DMS153 treated with DMSO at 0.1 percent for 48 hours (cell line): ENCODE measurements at regions not wholly inside any gene's neighbourhood (a gene's known extent, or its start where the extent isn't known, plus 50 kb on each side); places are given as distances from the start of the nearest gene placed in this dataset.

Source experiments
- DNase-seq: peaks from one replicate; lab custom pipeline; 2025; ENCODE audit not compliant: unreplicated experiment; lab: John Stamatoyannopoulos, UW

DNA sequence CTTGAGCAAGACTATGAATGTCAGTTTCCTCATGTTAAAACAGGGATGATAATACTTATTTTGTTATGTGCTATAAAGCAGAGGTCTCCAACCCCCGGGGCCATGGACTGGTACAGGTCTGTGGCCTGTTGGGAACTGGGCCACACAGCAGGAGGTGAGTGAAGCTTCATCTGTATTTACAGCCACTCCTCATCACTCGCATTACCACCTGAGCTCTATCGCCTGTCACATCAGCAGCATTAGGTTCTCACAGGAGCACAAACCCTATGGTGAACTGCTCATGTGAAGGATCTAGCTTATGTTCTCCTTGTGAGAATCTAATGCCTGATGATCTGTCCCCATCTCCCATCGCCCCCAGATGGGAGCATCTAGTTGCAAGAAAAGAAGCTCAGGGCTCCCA, 365.3 kb upstream of the SMIM30 start:
- DNase-seq, result no peak

DNA sequence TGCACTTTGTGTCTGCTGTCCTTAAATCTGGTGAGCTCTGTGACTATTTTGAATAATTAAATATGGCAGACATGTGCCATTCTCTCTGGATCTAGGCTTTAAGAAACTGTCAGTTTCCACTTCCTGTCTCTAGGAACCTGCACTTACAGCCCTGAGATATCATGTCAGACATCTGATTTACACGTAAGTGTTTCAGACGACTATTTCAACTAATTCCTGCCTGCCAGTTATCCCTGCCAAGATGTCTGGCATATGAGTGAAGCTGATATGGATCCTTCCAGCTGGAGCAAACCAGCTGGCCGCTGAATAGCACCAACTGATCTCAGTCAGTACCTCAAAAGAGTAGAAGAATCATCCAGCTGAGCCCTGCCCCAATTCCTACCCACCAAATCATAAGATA, 362.2 kb upstream of the SMIM30 start:
- DNase-seq, result no peak

DNA sequence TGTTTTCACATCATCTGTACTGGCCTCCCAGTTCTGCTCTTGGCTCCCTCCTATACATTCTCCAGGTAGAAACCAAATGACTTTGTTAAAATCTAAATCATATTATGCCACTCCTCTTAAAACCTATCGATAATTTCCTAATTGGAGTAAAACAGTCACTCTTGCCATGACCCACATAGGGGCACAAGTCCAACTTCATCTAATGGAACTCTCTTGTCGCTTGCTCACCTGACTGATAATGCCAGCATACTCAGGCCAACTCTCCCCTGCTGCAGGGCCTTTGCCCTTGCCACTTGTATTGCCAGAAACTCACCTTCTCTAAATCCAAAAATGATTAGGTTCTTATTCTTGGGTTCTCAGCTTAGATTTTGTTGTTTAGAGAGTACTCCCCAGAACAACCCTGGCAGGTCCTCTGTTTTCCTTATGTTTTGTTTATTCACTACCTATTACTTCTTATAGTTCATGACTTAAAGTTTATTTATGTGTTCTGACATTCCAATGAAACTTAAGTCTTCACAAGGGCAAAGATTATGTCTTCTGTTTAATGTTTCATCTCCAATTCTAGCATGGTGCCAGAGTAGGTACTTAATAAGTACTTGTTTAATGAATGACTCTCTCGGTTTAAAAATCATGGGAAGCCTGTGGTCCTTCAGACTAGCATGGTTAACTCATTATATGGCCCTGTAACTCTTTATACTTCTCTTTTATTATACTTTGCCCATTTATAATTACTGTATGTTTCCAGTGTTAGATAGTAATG, 345.9 kb upstream of the SMIM30 start:
- no peak for DNase-seq

DNA sequence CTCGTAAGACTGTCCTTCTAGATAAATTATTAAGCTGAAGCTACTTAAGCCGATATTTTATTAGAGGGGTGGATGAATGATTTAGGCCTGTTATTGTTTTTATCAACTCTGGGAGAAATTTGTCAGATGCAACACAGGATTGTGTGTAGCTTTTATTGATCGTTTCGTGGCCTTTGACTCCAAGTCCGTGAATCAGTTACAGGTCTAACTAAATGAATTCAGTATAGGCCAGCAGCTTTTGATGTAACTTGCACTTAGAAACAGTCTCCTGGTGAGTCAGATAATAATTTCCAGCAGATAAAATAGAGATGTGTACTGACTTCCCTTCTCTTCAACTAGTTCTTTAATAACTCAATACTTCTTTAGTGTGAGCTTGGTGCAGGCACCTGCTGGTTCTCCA, 341.7 kb upstream of the SMIM30 start:
- DNase-seq, result no peak

DNA sequence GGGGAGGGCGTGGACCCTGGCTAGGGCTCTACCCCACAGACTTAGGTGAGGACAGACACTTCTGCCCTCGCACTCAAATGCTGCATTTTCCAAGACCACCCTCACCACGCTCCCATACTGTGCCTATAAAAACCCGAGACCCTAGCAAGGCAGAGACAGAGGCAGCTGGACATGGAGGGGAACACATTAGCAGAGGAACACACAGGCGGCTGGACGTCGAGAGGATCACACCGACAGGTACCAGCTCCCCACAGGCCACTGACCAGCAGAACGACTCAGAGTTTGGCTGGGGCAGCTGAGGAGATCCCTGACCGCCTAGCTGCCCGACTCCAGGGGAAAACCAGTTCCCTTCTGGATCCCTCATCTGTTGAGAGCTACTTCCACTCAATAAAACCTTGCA, 338.2 kb upstream of the SMIM30 start:
- no peak for DNase-seq

DNA sequence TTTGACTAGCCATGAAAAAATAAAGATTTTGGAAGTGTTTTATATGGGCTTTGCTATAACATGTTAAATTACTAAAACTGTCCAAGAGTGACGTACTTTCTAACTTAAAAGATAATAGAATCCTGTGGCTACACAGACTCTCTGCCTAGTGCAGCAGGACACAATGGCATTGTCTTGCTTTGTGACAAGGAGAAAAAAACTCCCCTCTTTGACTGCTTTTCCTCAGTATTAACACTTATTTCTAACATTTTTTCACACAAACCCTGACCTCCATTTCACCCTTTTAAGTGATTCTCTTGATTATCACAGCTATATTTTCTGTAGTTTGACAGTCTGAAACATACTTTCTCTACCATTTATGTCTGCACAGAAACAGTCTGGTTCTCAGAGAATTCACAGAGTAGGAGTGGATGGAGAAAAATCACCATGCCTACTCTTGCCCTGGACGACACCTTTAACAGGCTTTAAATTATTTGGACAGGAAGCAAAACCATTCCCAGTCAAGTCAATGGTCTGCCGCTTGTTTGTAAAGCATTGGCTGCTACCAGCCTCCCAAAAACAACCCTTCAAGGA, 336.3 kb upstream of the SMIM30 start:
- DNase-seq, result no peak

DNA sequence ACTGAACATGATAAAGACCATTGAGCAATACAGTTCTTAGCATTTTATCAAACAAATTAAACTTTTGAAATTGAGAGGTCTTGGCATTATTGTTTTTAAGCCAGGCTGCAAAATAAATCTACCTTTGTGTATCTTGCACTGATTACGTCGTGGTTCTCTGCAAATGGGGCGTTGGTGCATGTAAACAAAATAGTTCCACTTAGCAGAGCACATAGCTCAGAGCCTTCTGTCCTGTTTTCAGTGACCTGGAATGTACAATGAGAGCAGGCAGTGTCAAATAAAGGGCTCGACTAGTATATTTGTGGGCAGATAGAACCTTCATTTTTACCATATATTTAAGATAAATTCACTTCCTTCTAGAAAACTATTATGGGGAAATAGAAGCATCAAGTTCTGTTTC, 333.9 kb upstream of the SMIM30 start:
- no peak for DNase-seq

DNA sequence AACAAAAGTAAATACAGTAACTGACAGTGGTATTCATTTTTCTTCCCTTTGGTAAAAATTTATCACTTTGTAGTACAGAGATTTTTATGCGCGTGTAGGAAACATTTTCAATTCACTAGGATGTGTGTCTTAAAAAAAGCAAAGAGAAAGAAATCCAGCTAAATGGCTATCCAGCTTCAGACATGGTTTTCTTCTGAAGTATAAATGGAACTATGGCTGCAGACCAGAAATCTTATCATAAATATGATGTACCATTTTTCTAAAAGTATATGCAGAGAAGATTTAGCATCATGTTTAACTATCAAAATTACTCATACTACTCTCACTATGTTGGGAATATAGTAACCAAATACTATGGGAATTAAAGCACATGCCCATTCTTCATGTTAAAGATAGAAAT, 328.4 kb upstream of the SMIM30 start:
- no peak for DNase-seq

DNA sequence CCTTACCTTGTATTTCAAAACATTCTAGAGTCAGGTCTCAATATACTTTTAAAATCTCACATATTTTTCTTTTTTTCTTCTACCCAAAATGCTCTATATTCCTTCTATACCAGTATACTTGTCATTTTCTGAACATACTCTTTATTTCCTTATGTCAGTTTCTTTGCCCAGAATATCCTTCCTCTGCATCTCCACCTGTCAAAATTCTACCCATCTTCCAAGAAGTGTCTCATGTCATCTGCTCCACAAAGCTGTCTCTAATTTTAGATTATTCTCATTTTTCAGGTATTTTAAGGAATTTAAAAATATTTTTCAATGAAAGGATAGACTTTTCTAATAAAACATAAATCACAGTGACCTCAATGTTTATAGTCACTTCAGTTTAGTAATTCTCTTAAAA, 328.0 kb upstream of the SMIM30 start:
- DNase-seq, result no peak

DNA sequence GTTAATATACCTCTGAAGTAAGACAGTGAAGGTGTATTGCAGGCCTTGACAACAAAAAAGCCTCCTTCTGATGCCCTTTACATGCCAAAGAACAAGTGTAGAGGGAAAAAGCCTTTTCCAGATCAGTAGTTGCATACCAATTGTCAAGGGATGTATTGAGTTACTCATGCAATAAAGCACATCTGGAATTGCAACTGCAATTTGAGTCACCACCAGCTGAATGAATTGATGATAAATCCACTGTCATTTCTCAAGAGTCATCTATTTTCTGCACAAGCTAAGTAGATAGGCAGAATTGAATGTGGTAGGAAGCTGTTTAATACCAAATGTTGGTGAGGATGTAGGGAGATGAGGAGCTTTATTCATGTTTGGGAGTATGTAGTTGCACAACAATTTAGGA, 325.9 kb upstream of the SMIM30 start:
- no peak for DNase-seq

DNA sequence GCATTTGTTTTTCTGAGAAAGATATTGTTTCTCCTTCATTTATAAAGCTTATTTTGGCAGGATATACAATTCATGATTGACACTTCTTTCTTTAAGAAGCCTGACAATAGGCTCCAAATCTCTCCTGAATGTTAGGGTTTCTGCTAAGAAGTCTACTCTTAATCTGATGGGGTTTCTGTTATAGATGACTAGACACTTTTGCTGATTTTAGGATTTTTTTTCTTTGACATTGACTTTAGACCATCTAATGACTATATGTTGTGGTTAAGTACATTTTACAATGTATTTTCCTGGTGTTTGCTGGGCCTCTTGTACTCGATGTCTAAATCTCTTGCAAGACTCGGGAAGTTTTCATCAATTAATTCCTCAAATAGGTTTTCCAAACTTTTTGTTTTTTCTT, 321.8 kb upstream of the SMIM30 start:
- DNase-seq, result no peak

DNA sequence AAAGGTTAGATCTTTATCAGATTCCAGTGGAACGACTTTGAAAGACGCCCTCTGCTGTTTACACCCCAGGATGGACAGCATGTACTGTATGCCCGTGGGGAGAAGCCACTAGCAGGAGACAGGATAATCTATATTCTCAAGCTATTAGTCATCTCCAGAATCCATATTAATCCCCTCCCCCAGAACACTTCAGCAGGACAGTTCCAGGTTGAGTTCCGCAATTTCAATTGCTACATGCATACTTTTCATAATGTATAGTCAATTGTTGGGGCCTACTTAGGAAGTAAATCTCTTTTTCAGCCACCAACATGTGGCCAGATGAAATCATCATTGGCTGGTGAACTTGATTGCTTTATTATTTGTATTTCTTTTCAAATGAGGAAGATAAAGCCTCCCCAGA, 313.1 kb upstream of the SMIM30 start:
- DNase-seq, result no peak

DNA sequence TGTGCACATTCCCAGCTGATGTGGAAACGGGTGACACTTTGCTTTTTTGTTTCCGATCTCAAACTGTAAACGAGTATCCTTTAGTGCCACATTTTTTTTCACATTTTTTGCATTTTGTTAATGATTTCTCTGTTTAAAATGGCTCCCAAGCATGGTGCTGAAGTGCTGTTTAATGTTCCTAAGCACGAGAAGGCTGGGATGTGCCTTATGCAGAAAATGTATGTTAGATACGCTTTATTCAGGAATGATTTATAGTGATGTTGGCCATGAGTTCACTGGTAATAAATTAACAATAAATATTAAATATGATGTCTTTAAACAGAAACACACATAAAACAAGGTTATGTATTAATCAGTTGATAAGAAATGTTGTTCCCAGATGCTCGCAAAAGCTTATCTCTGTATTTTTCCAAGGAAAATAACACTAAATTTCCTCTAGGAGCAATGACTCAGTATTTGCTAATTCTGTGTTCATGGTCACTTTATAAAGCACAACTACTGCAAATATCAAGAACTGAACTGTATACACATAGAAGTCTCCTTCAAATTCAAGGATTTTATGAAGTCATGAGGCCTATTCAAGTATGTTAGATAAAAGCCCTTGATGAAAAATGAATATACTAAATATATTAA, 305.9 kb upstream of the SMIM30 start:
- DNase-seq, result no peak

DNA sequence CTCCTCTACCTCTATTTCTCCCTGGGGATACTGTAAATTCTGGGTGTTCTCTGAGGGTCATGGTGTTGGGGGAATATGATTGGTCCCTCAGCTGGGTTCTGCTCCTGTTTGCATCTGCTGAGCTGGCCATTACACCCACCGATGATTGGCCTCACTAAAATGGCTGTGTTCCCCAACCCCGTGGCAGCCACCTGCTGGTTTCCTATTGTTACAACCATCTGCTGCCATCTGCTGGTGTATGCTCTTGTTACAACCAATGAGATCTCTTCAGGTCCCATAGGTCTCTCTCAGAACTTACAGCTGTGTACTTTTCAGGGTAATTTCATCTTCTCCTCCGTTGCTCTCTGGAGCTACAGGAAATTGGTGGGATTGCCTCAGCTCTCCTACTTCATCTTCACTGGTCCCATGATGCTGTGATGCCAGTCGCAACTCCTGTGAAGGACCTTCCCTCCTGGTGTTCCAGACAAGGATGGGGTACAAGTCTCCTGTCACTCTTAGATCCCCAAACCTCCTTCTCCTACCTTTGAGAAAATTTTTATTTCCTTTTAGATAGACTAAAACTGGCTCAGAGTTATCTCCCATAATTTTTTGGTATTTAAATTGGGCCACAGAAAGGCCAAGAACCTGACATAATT, 303.5 kb upstream of the SMIM30 start:
- DNase-seq, result peak; percentile 86

DNA sequence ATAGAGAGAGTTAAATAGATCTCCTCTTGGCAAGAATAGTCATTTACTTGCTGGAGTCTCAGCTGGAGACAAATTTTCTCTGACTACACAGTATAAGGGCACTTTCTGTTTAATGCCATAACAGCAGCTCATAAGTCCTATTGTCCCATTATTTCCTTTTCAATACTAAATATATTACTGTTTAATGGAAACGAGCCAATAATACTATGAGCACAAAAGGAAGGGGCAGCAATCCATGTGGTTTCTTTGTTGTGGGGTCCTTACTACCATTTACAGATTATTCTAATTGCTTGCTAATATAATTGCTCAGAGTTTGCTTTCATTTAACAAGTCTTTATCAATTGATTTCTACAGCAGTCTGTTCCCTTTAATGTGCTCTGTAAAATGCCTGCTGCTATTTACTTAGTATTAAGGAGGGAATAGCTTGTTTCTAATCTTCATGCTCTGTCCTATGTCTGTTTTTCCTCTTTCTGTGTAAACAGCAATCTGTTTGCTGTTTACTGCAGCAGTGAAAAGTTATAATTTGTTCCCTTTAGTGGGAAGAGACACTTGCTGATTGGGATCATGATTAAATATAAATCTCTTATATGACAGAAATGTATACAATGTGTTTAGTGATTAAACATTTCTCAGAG, 296.2 kb upstream of the SMIM30 start:
- peak; percentile 80 for DNase-seq

DNA sequence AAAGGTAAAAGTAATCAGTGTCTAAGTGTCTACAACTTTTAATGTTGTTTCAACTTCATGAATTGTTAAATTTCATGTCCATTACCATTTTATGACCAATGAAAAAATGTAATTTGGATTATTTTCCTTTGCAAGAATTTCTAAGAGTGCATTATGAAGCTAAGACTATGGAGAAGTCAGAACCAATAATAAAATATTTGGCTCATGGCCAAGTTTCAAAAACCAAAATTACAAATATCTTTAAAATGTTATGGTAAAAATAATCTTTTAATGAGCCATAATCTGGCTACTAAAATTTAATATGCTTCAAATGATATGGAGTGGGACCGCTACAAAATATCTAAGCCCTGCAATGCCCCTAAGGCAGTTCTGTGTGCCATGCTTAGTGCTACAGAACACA, 294.1 kb upstream of the SMIM30 start:
- DNase-seq, result no peak

DNA sequence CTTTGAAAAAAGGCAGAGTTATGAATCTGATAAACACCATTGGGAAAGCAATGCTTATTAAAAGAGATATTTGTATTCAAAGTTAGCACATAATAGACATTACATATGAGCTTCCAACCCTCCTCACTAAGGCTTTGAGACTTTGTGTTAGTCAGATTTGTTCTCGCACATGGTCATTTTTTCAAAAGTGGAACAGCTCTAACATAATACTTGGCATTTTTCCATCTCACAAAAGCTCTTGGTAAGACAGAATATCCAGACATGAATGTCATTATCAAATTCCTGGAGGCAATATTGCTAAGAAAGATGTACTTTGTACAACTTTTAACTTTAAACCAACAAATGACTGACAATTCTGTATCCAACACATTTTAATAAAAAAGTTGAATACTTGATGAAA, 292.4 kb upstream of the SMIM30 start:
- no peak for DNase-seq

DNA sequence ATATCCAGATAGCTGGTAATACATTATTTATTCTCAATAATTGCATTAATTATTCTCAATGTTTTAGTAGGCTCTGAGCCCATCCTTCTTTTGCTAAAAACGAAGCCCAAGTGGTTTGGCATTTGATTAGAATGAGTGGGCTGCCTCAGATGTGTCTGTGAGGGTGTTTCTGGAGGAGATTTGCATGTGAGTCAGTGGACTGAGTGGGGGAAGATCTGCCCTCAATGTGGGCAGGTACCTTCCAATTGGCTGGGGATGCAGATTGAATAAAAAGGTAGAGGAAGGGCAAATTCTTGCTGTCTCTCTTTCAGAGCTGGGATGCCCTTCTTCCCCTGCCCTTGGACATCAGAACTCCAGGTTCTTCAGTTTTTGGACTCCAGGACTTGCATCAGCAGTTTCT, 290.6 kb upstream of the SMIM30 start:
- no peak for DNase-seq

DNA sequence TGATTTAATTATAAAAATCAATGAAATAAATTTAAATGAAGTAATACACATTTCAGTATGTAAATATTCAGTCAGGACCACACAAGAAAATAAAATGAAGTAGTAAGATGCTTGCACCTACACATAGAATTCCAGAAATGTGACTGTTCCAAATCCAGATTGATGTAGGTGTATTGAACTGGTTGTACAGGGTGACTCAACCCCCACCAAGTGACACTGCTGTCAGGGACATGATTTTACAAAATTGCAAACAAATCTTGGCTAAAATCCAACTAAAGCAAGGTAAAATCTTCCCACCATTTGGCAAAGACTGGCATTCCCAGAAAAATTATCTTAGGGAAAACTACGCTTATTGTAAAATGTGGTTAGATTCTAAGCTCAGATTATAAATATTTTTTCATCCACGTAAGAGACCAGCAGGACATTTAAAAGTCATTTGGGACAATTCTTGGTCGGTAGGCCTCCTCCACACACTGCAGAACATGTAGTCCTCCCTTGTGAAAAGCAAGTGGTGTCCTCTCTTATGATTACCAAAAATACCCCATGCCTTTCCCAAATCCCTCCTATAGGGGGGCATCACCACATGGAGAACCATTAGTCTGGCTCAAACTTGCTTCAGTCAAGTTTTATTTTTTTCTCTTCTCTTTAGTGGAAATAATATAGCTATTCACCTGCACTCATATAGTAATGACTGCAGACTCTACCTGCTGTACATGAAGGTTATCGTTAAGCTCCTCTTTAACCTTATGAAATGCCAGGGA, 287.1 kb upstream of the SMIM30 start:
- DNase-seq, result no peak

DNA sequence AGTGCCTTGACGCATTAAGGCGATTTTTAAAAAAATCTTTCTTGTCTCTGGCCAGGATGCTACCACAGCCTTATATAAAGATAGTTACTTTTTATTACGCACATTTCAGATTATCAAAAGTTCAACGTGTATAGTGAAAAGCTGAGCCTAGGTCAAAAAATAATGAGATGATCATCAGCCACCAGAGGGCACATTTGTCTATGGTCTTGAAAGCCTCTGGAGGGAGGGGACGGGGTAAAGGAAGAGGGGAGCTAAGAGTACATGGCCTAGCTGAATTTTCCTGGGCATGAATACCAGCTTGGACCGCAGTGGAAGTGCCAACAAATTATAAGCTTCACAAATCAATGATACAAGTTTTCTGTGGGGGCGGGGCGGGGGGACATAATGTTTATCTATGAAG, 285.9 kb upstream of the SMIM30 start:
- DNase-seq, result no peak

DNA sequence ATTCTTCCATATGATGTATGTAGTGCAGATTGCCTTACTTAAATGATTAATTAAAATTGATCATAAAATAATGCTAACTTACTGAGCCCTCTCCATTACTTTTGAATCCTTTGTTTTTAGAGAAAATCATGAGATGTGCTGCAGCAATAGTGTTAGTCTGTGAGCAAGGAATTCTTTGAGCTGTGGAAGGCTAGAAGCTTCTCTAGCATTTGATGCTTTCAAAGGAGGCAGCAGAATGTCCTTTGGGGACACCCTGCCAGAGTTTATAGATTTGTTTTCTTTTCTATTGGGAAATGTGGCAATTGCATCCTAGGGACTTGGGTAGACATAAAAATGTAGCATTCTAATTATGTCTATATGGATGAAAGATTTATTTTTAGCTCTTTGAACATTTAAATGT, 284.1 kb upstream of the SMIM30 start:
- DNase-seq, result no peak
